Neural progenitor cell (in vitro differentiated cells): ENCODE measurements at regions not wholly inside any gene's neighbourhood (a gene's known extent, or its start where the extent isn't known, plus 50 kb on each side); places are given as distances from the start of the nearest gene placed in this dataset.

Experiments used
- EZH2 ChIP-seq: fragments of 200-600 bp; sonication (generic); IDR thresholded peaks from 2 replicates; pipeline ENCODE4 v1.6.1; 2017; ENCODE audit warnings: antibody characterized with exemption, mild to moderate bottlenecking, moderate library complexity
- EZH2phosphoT487 ChIP-seq: fragments of 200-600 bp; sonication (generic); IDR thresholded peaks from 2 replicates; pipeline ENCODE4 v1.6.1; 2017; ENCODE audit warnings: antibody characterized with exemption
- TF ChIP-seq, protein P1 (sequence below): fragments of 200-600 bp; sonication (generic); IDR thresholded peaks from 2 replicates; pipeline ENCODE4 v1.5.1; 2017; ENCODE audit warnings: antibody characterized with exemption, mild to moderate bottlenecking

DNA sequence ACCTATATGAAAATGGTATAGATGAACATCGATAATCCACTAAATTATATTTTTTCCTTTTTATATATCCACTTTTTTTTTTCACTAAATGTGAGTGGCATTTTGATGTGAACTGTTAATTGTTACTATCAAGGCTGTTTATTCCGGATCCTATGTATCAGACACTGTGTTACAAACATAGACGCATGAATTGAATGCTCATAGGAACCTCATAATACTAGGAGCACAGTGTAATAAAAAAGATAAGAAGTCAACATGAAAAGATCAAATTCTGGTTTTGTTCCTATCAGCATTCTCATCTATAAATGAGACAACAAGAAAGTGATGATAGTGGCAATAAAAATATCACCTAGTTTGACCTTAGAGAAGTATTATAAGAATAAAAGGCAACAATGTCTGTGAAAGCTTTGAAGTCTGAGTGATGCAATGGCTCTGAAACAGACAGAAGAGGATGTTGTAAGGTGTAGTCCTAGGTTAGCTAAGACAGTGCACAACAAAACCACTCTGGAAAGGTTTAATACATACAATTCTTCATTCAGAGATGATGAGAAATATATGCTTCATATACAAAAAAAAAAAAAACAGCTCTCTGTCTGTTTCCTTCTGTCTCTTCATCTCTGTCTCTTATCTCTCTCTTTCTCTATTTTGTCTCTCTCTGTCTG lies 148.6 kb upstream of the NLGN4X start:
- TF ChIP-seq, protein P1, sequence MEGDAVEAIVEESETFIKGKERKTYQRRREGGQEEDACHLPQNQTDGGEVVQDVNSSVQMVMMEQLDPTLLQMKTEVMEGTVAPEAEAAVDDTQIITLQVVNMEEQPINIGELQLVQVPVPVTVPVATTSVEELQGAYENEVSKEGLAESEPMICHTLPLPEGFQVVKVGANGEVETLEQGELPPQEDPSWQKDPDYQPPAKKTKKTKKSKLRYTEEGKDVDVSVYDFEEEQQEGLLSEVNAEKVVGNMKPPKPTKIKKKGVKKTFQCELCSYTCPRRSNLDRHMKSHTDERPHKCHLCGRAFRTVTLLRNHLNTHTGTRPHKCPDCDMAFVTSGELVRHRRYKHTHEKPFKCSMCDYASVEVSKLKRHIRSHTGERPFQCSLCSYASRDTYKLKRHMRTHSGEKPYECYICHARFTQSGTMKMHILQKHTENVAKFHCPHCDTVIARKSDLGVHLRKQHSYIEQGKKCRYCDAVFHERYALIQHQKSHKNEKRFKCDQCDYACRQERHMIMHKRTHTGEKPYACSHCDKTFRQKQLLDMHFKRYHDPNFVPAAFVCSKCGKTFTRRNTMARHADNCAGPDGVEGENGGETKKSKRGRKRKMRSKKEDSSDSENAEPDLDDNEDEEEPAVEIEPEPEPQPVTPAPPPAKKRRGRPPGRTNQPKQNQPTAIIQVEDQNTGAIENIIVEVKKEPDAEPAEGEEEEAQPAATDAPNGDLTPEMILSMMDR: no peak
- no peak for TF ChIP-seq EZH2phosphoT487
- TF ChIP-seq EZH2: no peak
